Astrocyte (in vitro differentiated cells and primary cell): ENCODE measurements at regions not wholly inside any gene's neighbourhood (a gene's known extent, or its start where the extent isn't known, plus 50 kb on each side); places are given as distances from the start of the nearest gene placed in this dataset.

Source experiments
- DNase-seq: peaks from one replicate; pipeline ENCODE4 v3.0.0-alpha.2; 2010; ENCODE audit warnings: low read depth
- FAIRE-seq: peaks from 2 replicates; lab custom pipeline; 2011; peaks lifted over from hg19 to GRCh38; lab: Jason Lieb, UNC
- H2AFZ ChIP-seq: 2 replicates; pipeline ENCODE4 v1.6.0; 2012; ENCODE audit warnings: low read depth, low read length, inconsistent platforms
- H3K27ac ChIP-seq: 2 replicates; pipeline ENCODE4 v1.5.1; 2011; ENCODE audit warnings: low read depth, low read length, inconsistent platforms
- H3K27me3 ChIP-seq: 2 replicates; pipeline ENCODE4 v1.6.0; 2011; ENCODE audit warnings: low read length, inconsistent platforms; ENCODE audit not compliant: insufficient read depth
- H3K36me3 ChIP-seq: 2 replicates; pipeline ENCODE4 v1.5.1; 2011; ENCODE audit warnings: low read length, inconsistent platforms; ENCODE audit not compliant: insufficient read depth
- H3K4me1 ChIP-seq: 2 replicates; pipeline ENCODE4 v1.5.1; 2011; ENCODE audit warnings: low read length, inconsistent platforms; ENCODE audit not compliant: insufficient read depth
- H3K4me2 ChIP-seq: 2 replicates; pipeline ENCODE4 v1.6.0; 2012; ENCODE audit warnings: low read length, inconsistent platforms
- H3K4me3 ChIP-seq: 2 replicates; pipeline ENCODE4 v1.5.1; 2011; ENCODE audit warnings: low read depth, mild to moderate bottlenecking, low read length, inconsistent platforms; ENCODE audit not compliant: insufficient read depth
- H3K79me2 ChIP-seq: 2 replicates; pipeline ENCODE4 v1.6.0; 2012; ENCODE audit warnings: mild to moderate bottlenecking, low read length, inconsistent platforms; ENCODE audit not compliant: insufficient read depth
- H3K9ac ChIP-seq: 2 replicates; pipeline ENCODE4 v1.6.0; 2012; ENCODE audit warnings: mild to moderate bottlenecking, low read length, inconsistent platforms
- H3K9me3 ChIP-seq: 2 replicates; pipeline ENCODE4 v1.5.1; 2012; ENCODE audit warnings: low read depth, mild to moderate bottlenecking, low read length, inconsistent platforms; ENCODE audit not compliant: insufficient read depth
- H4K20me1 ChIP-seq: 2 replicates; pipeline ENCODE4 v1.6.0; 2012; ENCODE audit warnings: low read length, inconsistent platforms; ENCODE audit not compliant: insufficient read depth
- H3K27ac Mint-ChIP-seq: one replicate; pipeline ENCODE4 v1.8.0; 2021; ENCODE audit warnings: mild to moderate bottlenecking, mixed read lengths; ENCODE audit not compliant: unreplicated experiment
- H3K27me3 Mint-ChIP-seq: one replicate; pipeline ENCODE4 v1.8.0; 2021; ENCODE audit warnings: low read depth, mixed read lengths; ENCODE audit not compliant: unreplicated experiment
- H3K36me3 Mint-ChIP-seq: one replicate; pipeline ENCODE4 v1.8.0; 2021; ENCODE audit warnings: low read depth, mixed read lengths; ENCODE audit not compliant: unreplicated experiment
- H3K4me1 Mint-ChIP-seq: one replicate; pipeline ENCODE4 v1.8.0; 2021; ENCODE audit warnings: low read depth, mixed read lengths; ENCODE audit not compliant: unreplicated experiment
- H3K4me3 Mint-ChIP-seq: one replicate; pipeline ENCODE4 v1.8.0; 2021; ENCODE audit warnings: mild to moderate bottlenecking, moderate library complexity, mixed read lengths; ENCODE audit not compliant: unreplicated experiment
- H3K9me3 Mint-ChIP-seq: one replicate; pipeline ENCODE4 v1.8.0; 2021; ENCODE audit warnings: mild to moderate bottlenecking, mixed read lengths; ENCODE audit not compliant: unreplicated experiment
- CTCF ChIP-seq: IDR thresholded peaks from 2 replicates; pipeline ENCODE4 v1.5.1; 2011; ENCODE audit warnings: low read depth, mild to moderate bottlenecking, inconsistent platforms, low read length, moderate library complexity; ENCODE audit not compliant: insufficient read depth
- EZH2 ChIP-seq: IDR thresholded peaks from 2 replicates; pipeline ENCODE4 v1.6.1; 2012; ENCODE audit warnings: mild to moderate bottlenecking, low read length, inconsistent platforms; ENCODE audit not compliant: insufficient read depth

GRCh38 chr12:75677522-75677921 lies 166.1 kb upstream of the KRR1 start:
- H3K4me1 Mint-ChIP-seq = no peaks in the 10 kb centered on the region
- Histone ChIP-seq H3K27me3 (no peaks in the 10 kb centered on the region), H3K9me3 (no peaks in the 10 kb centered on the region), H3K4me3 (no peak overlapping the region), H3K79me2 (no peaks in the 10 kb centered on the region), H4K20me1 (no peaks in the 10 kb centered on the region), H3K36me3 (no peaks in the 10 kb centered on the region), H3K9ac (no peak overlapping the region), H3K27ac (no peak overlapping the region), H2AFZ (no peak overlapping the region), H3K4me1 (no peaks in the 10 kb centered on the region), H3K4me2 (no peak overlapping the region)
- peaks cover 6% of the 10 kb centered on the region for H3K9me3 Mint-ChIP-seq
- H3K4me3 Mint-ChIP-seq = no peak overlapping the region
- TF ChIP-seq CTCF = no peak
- H3K27me3 Mint-ChIP-seq = no peaks in the 10 kb centered on the region
- FAIRE-seq (no peak), DNase-seq (no peak)
- no peak overlapping the region for H3K27ac Mint-ChIP-seq
- H3K36me3 Mint-ChIP-seq = no peaks in the 10 kb centered on the region

GRCh38 chr12:75674393-75674792 lies 163.0 kb upstream of the KRR1 start:
- H3K36me3 ChIP-seq = no peaks in the 10 kb centered on the region
- H4K20me1 ChIP-seq = no peaks in the 10 kb centered on the region
- H3K27me3 ChIP-seq = no peaks in the 10 kb centered on the region
- no peak overlapping the region for H3K4me2 ChIP-seq
- Mint-ChIP-seq H3K27ac (no peak overlapping the region), H3K4me3 (no peak overlapping the region), H3K9me3 (no peaks in the 10 kb centered on the region), H3K36me3 (no peaks in the 10 kb centered on the region), H3K4me1 (peaks cover 6% of the 10 kb centered on the region), H3K27me3 (no peaks in the 10 kb centered on the region)
- no peak overlapping the region for H3K27ac ChIP-seq
- H3K4me3 ChIP-seq = no peak overlapping the region
- no peak for TF ChIP-seq CTCF
- no peak for TF ChIP-seq EZH2
- H3K9me3 ChIP-seq = no peaks in the 10 kb centered on the region
- H2AFZ ChIP-seq = no peak overlapping the region
- no peak for FAIRE-seq
- no peaks in the 10 kb centered on the region for H3K79me2 ChIP-seq
- H3K9ac ChIP-seq = no peak overlapping the region
- DNase-seq = no peak
- H3K4me1 ChIP-seq = no peaks in the 10 kb centered on the region

GRCh38 chr12:75672200-75672599 lies 160.8 kb upstream of the KRR1 start:
- H3K4me2 ChIP-seq = no peak overlapping the region
- H4K20me1 ChIP-seq = no peaks in the 10 kb centered on the region
- no peaks in the 10 kb centered on the region for H3K9me3 Mint-ChIP-seq
- H3K4me3 ChIP-seq = no peak overlapping the region
- no peak overlapping the region for H3K9ac ChIP-seq
- no peaks in the 10 kb centered on the region for H3K27me3 ChIP-seq
- H3K27me3 Mint-ChIP-seq = no peaks in the 10 kb centered on the region
- no peaks in the 10 kb centered on the region for H3K36me3 ChIP-seq
- H3K4me1 Mint-ChIP-seq = peaks cover 10% of the 10 kb centered on the region
- peaks cover 4% of the 10 kb centered on the region for H3K4me1 ChIP-seq
- H2AFZ ChIP-seq = no peak overlapping the region
- FAIRE-seq (no peak), DNase-seq (no peak)
- H3K4me3 Mint-ChIP-seq = no peak overlapping the region
- H3K9me3 ChIP-seq = no peaks in the 10 kb centered on the region
- no peaks in the 10 kb centered on the region for H3K79me2 ChIP-seq
- H3K27ac Mint-ChIP-seq = no peak overlapping the region
- no peak for TF ChIP-seq CTCF
- no peak for TF ChIP-seq EZH2
- no peaks in the 10 kb centered on the region for H3K36me3 Mint-ChIP-seq
- H3K27ac ChIP-seq = no peak overlapping the region
